NT2/D1 (cell line): ENCODE measurements at regions not wholly inside any gene's neighbourhood (a gene's known extent, or its start where the extent isn't known, plus 50 kb on each side); places are given as distances from the start of the nearest gene placed in this dataset.
"Not testable (repeated sequence)": the region's sequence is repeated elsewhere in the genome, so short reads cannot be mapped to it uniquely, and the experiment has no call there.

Source experiments
- DNase-seq: peaks from one replicate; pipeline ENCODE4 v3.0.0-alpha.2; 2011; ENCODE audit warnings: low read depth, low spot score
- H3K27me3 ChIP-seq: 2 replicates; pipeline ENCODE4 v1.6.0; 2011; ENCODE audit warnings: mild to moderate bottlenecking; ENCODE audit not compliant: insufficient read length, insufficient read depth
- H3K36me3 ChIP-seq: 2 replicates; pipeline ENCODE4 v1.6.1; 2011; ENCODE audit warnings: mild to moderate bottlenecking, low read length, mixed read lengths; ENCODE audit not compliant: insufficient read depth, insufficient read length
- H3K4me1 ChIP-seq: 2 replicates; pipeline ENCODE4 v1.5.1; 2011; ENCODE audit not compliant: insufficient read depth, insufficient read length
- H3K4me3 ChIP-seq: 2 replicates; pipeline ENCODE4 v1.5.1; 2011; ENCODE audit warnings: low read depth; ENCODE audit not compliant: insufficient read length
- H3K9ac ChIP-seq: 2 replicates; pipeline ENCODE4 v1.6.0; 2011; ENCODE audit warnings: low read depth; ENCODE audit not compliant: insufficient read length
- H3K9me3 ChIP-seq: 2 replicates; pipeline ENCODE4 v1.5.1; 2011; ENCODE audit warnings: mild to moderate bottlenecking, low read length; ENCODE audit not compliant: insufficient read depth
- SUZ12 ChIP-seq: IDR thresholded peaks from 2 replicates; pipeline ENCODE4 v1.6.1; 2011; ENCODE audit not compliant: insufficient read length, insufficient read depth; ENCODE audit errors: extremely low read depth
- YY1 ChIP-seq: IDR thresholded peaks from 2 replicates; pipeline ENCODE4 v1.6.1; 2011; ENCODE audit not compliant: insufficient read length, insufficient read depth
- ZNF274 ChIP-seq: IDR thresholded peaks from 2 replicates; pipeline ENCODE4 v1.6.1; 2011; ENCODE audit warnings: mild to moderate bottlenecking, low read depth, low read length

DNA sequence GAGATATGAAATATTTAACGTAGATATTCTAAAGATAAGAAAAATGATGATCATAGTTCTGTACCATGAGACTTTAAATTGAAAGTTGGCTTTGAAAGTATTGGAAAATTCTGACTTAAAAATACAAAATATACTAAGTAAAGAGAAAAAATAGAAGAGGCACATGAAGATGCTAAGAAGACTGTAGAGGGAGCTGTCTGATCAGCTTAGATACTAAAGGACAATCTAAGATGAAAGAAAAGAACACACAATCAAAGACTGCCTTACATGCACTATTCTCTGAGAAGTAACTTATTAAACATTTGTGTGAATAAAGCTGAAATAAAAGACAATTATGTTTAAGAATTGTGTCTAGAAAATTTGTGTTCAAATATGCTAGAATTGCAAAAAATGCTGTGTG, 55.1 kb downstream of the RBMXL2 start:
- TF ChIP-seq SUZ12 (no peak), YY1 (no peak), ZNF274 (no peak)
- Histone ChIP-seq H3K27me3 (no peaks in the 10 kb centered on the region), H3K36me3 (no peaks in the 10 kb centered on the region), H3K4me1 (no peaks in the 10 kb centered on the region), H3K4me3 (no peak overlapping the region), H3K9ac (no peak overlapping the region), H3K9me3 (no peaks in the 10 kb centered on the region)
- peak; percentile 28 for DNase-seq

DNA sequence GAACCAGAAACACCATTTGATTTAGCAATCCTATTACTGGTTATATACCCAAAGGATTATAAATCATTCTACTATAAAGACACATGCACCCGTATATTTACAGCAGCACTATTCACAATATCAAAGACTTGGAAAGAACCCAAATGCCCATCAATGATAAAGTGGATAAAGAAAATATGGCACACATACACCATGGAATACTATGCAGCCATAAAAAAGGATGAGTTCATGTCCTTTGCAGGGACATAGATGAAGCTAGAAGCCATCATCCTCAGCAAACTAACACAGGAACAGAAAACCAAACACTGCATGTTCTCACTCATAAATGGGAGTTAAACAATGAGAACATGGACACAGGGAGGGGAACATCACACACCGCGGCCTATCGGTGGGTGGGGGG, 61.3 kb downstream of the RBMXL2 start:
- not testable (repeated sequence) for H3K4me3 ChIP-seq, H3K36me3 ChIP-seq, DNase-seq, H3K9me3 ChIP-seq, H3K27me3 ChIP-seq, H3K4me1 ChIP-seq, H3K9ac ChIP-seq

DNA sequence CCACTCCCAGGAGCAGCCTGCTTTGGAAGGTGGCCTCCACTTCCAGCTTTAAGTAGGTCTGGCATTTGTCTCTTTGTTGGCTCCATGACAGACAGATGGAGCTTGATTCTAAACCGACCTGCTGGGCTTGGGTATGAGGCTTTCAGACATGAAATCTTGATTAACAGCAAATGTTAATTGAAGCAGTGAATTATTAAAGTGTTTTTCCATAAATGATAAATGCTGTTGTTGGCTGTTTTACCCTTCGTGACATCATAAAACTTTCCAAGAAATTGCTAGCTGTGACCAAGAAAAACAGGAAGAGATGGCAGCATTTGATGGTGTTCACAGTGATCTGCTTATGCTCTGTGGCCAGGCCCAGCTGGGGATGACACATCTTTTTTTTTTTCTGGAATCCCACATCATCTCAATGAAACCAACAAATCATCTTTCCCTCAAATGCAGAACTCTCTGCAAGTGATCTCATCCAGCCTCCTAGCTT, 66.1 kb downstream of the RBMXL2 start:
- TF ChIP-seq SUZ12 (no peak), ZNF274 (no peak), YY1 (no peak)
- no peak for DNase-seq
- H3K4me1 ChIP-seq: no peaks in the 10 kb centered on the region
- H3K27me3 ChIP-seq: no peaks in the 10 kb centered on the region
- H3K9ac ChIP-seq: no peak overlapping the region
- H3K9me3 ChIP-seq: no peaks in the 10 kb centered on the region; the same call in 1 of the 2 replicates
- no peaks in the 10 kb centered on the region for H3K36me3 ChIP-seq
- no peak overlapping the region for H3K4me3 ChIP-seq

DNA sequence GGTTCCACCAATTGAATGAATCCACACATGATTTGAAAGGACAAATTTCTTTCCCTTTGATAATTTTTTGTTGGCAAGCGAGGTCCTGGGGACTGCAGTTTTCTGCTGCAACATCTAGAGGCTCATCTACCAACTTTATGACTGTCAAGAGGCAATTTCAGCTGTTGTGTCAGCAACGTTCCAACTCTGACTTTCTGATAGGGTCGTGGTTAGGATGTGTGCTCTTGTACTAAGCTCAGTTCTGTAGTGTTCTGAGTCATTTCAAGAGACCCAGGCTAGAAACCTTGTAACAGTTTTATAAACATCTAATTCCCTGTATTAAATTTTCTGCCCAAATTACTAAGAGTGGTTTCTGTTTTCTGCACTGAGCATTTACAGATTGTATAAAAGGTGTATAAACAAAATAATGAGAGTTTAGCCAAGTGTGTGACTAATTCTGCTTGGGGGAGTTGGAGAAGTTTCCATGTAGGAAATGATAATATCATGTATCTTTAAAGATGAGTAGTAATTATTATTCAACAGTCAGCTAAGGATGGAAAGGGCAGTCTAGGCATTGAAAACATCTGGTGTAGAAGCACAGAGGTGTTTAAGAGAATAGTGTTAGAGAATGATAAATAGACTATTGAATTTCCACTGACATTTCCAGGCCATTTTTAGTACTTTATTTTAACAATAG, 72.2 kb downstream of the RBMXL2 start:
- Histone ChIP-seq H3K9ac (no peak overlapping the region), H3K4me3 (no peak overlapping the region), H3K4me1 (no peaks in the 10 kb centered on the region), H3K9me3 (no peaks in the 10 kb centered on the region), H3K36me3 (no peaks in the 10 kb centered on the region), H3K27me3 (no peaks in the 10 kb centered on the region)
- no peak for TF ChIP-seq ZNF274
- no peak for TF ChIP-seq SUZ12
- no peak for TF ChIP-seq YY1
- no peak for DNase-seq

DNA sequence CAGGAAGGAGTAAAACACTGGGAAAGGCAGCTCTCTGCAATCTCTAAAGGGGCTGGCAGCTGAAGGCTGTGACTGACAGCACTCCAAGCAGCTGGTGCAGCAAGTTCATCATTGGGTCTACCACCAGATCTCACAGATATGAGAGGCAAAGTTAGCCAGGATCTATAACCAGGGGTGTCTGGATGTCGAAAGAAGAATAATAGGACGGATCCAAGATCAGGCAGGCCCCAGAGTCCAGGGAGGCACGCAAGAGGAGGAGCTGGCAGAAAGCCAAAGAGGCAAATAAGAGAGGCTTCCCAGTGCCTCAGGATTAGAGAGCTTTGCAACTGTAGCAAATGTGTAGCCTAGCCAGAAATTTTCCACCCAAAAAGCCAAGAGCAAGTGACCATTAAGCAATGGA, 77.1 kb downstream of the RBMXL2 start:
- Histone ChIP-seq H3K9ac (no peak overlapping the region), H3K4me1 (no peaks in the 10 kb centered on the region), H3K27me3 (no peaks in the 10 kb centered on the region), H3K4me3 (no peak overlapping the region), H3K36me3 (no peaks in the 10 kb centered on the region), H3K9me3 (no peaks in the 10 kb centered on the region)
- TF ChIP-seq YY1 (no peak), ZNF274 (no peak), SUZ12 (no peak)
- no peak for DNase-seq

DNA sequence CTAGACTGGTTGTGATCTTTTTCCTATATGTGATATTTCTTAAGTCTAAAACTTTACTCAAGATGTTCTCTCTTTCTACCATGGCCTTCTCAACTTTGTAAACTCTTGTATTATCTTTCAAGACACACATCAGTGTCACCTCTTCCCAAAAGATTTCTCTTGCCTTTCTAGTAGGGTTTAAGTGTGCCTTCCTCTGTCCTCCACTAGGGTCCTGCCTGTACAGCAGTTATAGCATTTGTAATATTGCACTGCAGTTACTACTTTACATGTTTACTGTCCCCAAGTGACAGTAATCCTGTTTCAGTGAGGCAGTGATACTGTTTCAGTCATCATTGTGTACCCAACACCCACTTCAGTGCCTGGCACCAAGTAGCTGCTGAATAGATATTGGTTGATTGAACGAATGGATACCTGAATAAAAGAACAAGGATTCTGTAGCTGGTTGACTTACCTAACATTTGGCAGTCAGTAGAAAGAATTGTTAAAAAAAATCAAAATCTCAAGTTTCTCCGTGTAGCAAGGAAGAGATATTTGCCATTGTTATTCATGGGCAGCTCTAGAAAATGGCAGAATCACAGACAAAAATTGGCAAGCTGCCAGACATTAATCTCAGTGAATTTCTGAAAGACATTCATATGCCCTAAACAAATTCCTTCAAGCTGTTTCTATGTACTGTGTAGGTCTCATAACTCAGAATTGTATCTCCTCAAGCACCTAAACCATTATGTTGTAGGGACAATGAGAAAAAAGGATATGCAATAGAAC, 79.4 kb downstream of the RBMXL2 start:
- DNase-seq: no peak
- TF ChIP-seq ZNF274 (no peak), SUZ12 (no peak), YY1 (no peak)
- Histone ChIP-seq H3K36me3 (no peaks in the 10 kb centered on the region), H3K9ac (no peak overlapping the region), H3K4me3 (no peak overlapping the region), H3K9me3 (no peaks in the 10 kb centered on the region), H3K27me3 (no peaks in the 10 kb centered on the region), H3K4me1 (no peaks in the 10 kb centered on the region)

DNA sequence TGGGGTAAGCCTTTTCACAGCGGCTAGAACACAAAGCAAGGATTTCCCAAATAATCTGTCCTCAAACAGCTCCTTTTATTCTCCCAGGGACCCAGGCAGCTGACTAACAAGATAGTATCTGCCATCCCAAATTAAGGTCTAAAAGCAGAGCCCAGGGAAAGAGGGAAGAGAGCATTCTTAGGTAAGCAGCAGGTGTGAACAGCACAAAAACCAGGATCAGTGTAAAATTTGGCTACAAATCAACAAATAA, 79.9 kb downstream of the RBMXL2 start:
- TF ChIP-seq SUZ12 (no peak), YY1 (no peak), ZNF274 (no peak)
- Histone ChIP-seq H3K4me1 (no peaks in the 10 kb centered on the region), H3K36me3 (no peaks in the 10 kb centered on the region), H3K27me3 (no peaks in the 10 kb centered on the region), H3K4me3 (no peak overlapping the region), H3K9me3 (no peaks in the 10 kb centered on the region), H3K9ac (no peak overlapping the region)
- DNase-seq: no peak
